Large intestine (tissue), 3 donors: ENCODE measurements at regions not wholly inside any gene's neighbourhood (a gene's known extent, or its start where the extent isn't known, plus 50 kb on each side); places are given as distances from the start of the nearest gene placed in this dataset.

Experiments
- DNase-seq, 2 donors: peaks; one replicate each; pipeline versions ENCODE4 v3.0.0 to v3.0.0-alpha.2; 2013
- H3K27ac ChIP-seq: one replicate; pipeline ENCODE4 v1.5.1; 2013; ENCODE audit warnings: low read length
- H3K27me3 ChIP-seq: 2 replicates; pipeline ENCODE4 v1.6.1; 2013; ENCODE audit warnings: low read length; ENCODE audit not compliant: control insufficient read depth, insufficient read depth
- H3K36me3 ChIP-seq: 2 replicates; pipeline ENCODE4 v1.6.1; 2013; ENCODE audit warnings: low read length; ENCODE audit not compliant: control insufficient read depth, insufficient read depth
- H3K4me1 ChIP-seq: one replicate; pipeline ENCODE4 v1.6.1; 2013; ENCODE audit warnings: low read length; ENCODE audit not compliant: control insufficient read depth, insufficient read depth
- H3K4me3 ChIP-seq: one replicate; pipeline ENCODE4 v1.5.1; 2013; ENCODE audit warnings: low read length
- H3K9me3 ChIP-seq: one replicate; pipeline ENCODE4 v1.6.1; 2013; ENCODE audit warnings: mild to moderate bottlenecking, low read depth, low read length, moderate library complexity; ENCODE audit not compliant: control insufficient read depth
- WGBS: methylation state at CpG from one replicate; pipeline ENCODE4 v1.1.5; 2013; ENCODE audit warnings: low lambda C conversion rate; ENCODE audit not compliant: insufficient coverage; 5-methylcytosine and 5-hydroxymethylcytosine counted together

DNA sequence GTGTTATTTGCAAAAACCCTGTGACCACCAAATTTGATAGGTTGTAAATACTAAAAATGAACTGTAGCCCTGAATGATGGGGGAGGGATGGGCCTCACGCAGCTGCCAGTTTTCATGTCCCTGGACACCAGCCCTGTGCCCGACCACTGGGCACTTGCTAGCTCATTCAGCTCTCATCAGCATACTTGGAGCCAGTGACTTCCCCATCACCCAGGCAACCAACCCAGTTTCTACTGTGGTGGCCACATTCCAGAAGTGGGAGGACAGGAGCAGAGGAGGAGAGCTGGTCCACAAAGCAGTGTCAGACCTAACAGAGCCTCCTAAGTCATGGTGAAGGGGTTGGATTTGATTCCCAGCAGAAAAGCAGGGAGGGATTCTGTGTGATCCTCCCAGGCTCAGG is 128.2 kb downstream of the CPEB2 start:
- no peaks in the 10 kb centered on the region for H3K4me1 ChIP-seq
- no peak overlapping the region for H3K4me3 ChIP-seq
- peaks cover 4% of the 10 kb centered on the region for H3K27me3 ChIP-seq

DNA sequence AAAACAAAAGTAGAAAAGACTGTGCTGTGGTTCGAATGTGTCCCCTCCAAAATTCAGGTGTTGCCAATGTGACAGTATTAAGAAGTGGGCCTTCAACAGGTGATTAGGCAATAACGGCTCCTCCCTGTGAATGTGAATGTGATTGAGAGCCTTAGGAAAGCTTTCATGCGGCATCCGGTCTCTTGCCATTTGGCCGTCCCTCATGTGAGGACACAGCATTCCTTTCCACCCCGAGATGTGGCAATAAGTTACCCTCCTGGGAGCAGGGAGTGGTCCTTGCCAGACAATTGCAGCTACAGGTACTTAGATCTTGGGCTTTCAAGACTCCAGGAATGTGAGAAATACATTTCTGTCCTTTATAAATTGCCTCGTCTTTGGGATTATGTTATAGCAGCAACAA is 129.3 kb downstream of the CPEB2 start:
- peaks cover 4% of the 10 kb centered on the region for H3K27me3 ChIP-seq
- H3K4me1 ChIP-seq, result no peaks in the 10 kb centered on the region
- no peaks in the 10 kb centered on the region for H3K9me3 ChIP-seq
- no peaks in the 10 kb centered on the region for H3K36me3 ChIP-seq
- DNase-seq, result no peak
- H3K4me3 ChIP-seq, result no peak overlapping the region
- no peak overlapping the region for H3K27ac ChIP-seq
- 68% methylated on average over 3 of the region's 7 CpGs for WGBS

More for the DNA sequence above, 128.2 kb downstream of the CPEB2 start:
- no peak overlapping the region for H3K27ac ChIP-seq
- no peaks in the 10 kb centered on the region for H3K36me3 ChIP-seq
- H3K9me3 ChIP-seq, result no peaks in the 10 kb centered on the region
- DNase-seq, result no peak
- WGBS, result no CpG with 5 or more reads among the region's 2 CpGs

GRCh38 chr4:15132739-15133138 is 130.5 kb downstream of the CPEB2 start:
- Histone ChIP-seq H3K27me3 (peaks cover 4% of the 10 kb centered on the region), H3K4me3 (no peak overlapping the region), H3K27ac (no peak overlapping the region), H3K36me3 (no peaks in the 10 kb centered on the region), H3K4me1 (no peaks in the 10 kb centered on the region), H3K9me3 (no peaks in the 10 kb centered on the region)
- DNase-seq, result no peak
- 75% methylated on average over 1 of the region's 4 CpGs for WGBS

- Histone ChIP-seq H3K4me3 (no peak overlapping the region), H3K27ac (no peak overlapping the region), H3K36me3 (no peaks in the 10 kb centered on the region), H3K27me3 (no peaks in the 10 kb centered on the region), H3K4me1 (no peaks in the 10 kb centered on the region), H3K9me3 (no peaks in the 10 kb centered on the region)
- no CpG with 5 or more reads among the region's 1 CpG for WGBS
- DNase-seq, result no peak
These were observed 137.3 kb downstream of the CPEB2 start for GRCh38 chr4:15139599-15139998.

DNA sequence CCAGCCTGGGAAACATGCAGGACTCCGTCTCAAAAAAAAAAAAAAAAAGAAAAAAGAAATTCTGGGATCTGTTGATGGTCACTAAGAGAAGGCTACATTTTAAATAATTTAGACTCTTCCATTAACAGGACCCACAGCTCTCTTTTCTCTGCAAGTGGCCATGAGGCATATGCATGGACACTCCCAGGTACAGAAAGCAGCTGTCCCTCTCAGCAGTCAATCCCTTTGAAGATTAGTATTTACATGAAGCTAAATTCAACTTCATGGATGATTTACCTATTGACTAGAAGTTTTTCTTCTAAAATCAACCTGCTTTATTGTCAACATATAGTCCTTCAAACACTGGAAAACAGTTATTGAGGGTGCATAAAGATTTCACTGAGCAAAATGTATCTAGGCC is 139.9 kb downstream of the CPEB2 start:
- H3K27ac ChIP-seq, result no peak overlapping the region
- H3K27me3 ChIP-seq, result no peaks in the 10 kb centered on the region
- no peaks in the 10 kb centered on the region for H3K4me1 ChIP-seq
- WGBS, result 100% methylated on average over 1 of the region's 1 CpG
- H3K4me3 ChIP-seq, result no peak overlapping the region
- H3K36me3 ChIP-seq, result no peaks in the 10 kb centered on the region
- no peaks in the 10 kb centered on the region for H3K9me3 ChIP-seq
- DNase-seq, result no peak

DNA sequence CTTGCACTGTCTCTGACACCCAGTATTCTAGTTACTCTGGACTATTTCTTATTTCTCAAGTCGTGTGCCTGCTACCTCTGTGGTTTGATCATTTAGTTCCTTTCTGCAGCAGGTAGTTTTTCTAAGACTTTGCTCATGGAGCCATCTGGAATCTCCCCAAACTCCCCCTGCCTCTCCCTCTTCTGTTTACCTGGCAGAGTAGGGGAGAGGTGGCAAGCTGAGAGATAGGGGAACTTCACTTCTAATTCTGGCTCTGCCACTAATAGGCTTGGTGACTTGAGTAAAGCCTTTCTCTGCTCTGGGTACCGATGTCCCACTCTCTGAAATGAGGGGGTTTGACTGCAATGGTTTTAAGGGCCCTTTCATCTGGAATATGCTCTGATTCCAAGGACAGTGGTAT is 141.3 kb downstream of the CPEB2 start:
- WGBS, result 83% methylated on average over 1 of the region's 2 CpGs
- Histone ChIP-seq H3K36me3 (no peaks in the 10 kb centered on the region), H3K9me3 (no peaks in the 10 kb centered on the region), H3K4me3 (no peak overlapping the region), H3K4me1 (no peaks in the 10 kb centered on the region), H3K27ac (no peak overlapping the region), H3K27me3 (no peaks in the 10 kb centered on the region)
- DNase-seq, result no peak

DNA sequence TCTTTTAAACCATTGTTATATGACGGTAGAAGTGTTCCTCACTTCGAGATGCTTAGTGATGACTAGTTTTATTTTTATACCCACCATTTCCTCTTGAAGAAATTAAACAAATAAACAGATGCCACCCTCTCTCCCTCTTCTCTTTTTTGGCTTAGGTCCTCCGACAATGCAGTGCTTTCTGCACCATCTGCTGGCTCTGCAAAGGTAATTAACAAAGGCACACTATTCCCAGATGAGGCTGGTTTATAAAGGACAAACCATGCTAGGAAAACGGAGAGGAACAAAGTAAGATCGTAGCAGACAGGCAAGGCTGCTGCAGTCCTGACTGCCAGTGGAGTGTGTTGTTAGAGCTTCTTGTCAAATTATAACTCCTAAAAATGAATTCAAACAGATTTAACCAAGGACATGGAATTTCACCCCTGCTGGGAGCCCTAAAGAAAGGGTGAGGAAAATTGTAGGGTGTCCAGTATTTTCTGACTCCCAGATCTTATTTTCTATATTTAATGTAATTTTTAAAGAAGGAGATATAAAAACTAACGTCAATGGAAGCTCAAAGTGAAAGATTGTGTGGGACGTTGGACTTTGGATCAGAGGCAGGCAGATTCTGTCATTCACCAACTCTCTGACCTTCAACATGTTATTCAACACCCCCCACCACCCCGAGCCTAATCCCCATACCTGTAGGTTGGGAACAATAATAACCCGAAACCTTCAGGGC is 142.1 kb downstream of the CPEB2 start:
- DNase-seq, result no peak
- no peak overlapping the region for H3K27ac ChIP-seq
- H3K9me3 ChIP-seq, result no peaks in the 10 kb centered on the region
- no peaks in the 10 kb centered on the region for H3K36me3 ChIP-seq
- no peak overlapping the region for H3K4me3 ChIP-seq
- 79% methylated on average over 4 of the region's 9 CpGs for WGBS
- H3K27me3 ChIP-seq, result no peaks in the 10 kb centered on the region
- H3K4me1 ChIP-seq, result no peaks in the 10 kb centered on the region

DNA sequence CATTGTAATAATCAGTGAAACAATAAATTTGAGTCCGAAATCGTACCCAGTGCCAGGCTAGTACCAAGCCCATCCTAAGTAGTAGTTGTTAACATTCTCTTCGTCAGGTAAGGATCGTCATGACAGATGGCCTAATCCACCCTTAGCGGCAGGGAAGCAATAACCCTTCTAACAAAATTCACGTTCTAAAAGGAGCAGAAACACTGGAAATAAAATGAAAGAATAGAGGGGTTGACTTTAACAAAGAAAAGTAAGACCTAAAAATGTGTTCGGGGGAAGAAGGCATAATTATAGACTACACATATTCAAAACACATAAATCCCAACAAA is 142.7 kb downstream of the CPEB2 start:
- 74% methylated on average over 3 of the region's 7 CpGs for WGBS
- H3K4me3 ChIP-seq, result no peak overlapping the region
- H3K27ac ChIP-seq, result no peak overlapping the region
- no peaks in the 10 kb centered on the region for H3K36me3 ChIP-seq
- H3K9me3 ChIP-seq, result no peaks in the 10 kb centered on the region
- no peak for DNase-seq
- no peaks in the 10 kb centered on the region for H3K4me1 ChIP-seq
- no peaks in the 10 kb centered on the region for H3K27me3 ChIP-seq

DNA sequence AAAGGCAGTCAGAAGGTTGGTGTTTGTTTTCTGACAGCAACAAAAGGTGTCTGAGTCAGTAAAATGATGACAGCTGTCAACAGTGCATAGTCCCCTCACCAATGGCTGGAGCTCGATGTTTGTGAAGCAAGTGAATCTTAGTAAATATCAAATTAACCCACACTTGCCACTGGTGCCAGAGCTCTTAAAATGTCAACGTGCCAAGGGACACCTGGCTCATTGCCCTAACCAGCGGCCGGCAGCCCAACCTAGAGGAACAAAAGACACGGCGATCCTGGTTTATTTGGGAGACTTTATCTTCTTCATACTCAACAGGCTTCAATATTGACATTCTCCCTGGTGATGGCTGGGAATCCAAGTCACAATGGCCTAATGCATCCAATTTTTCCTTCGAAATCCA is 143.4 kb downstream of the CPEB2 start:
- H3K9me3 ChIP-seq, result no peaks in the 10 kb centered on the region
- H3K4me3 ChIP-seq, result no peak overlapping the region
- no CpG with 5 or more reads among the region's 7 CpGs for WGBS
- no peak overlapping the region for H3K27ac ChIP-seq
- DNase-seq, result no peak
- H3K27me3 ChIP-seq, result no peaks in the 10 kb centered on the region
- no peaks in the 10 kb centered on the region for H3K36me3 ChIP-seq
- H3K4me1 ChIP-seq, result no peaks in the 10 kb centered on the region

DNA sequence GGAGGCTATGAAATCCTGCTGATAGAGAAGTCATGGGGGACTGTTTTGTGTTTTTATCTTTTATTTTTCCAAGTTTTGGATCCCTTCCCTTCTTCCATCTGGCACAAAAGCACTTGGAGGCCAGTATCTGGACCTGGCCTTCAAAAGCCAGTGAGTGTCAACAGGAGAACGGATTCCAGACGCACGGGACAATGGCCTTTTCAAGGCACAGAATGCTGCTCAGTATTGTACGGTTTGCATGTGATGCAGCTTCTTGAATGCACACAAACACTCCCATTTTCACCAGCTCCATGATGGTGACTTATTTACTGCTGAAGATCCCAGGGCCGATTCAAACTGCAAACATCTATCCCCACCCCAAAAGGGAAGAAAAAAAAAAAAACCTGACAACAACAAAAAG is 145.4 kb downstream of the CPEB2 start:
- Histone ChIP-seq H3K27me3 (no peaks in the 10 kb centered on the region), H3K9me3 (no peaks in the 10 kb centered on the region), H3K4me3 (no peak overlapping the region), H3K4me1 (no peaks in the 10 kb centered on the region), H3K36me3 (no peaks in the 10 kb centered on the region), H3K27ac (no peak overlapping the region)
- no CpG with 5 or more reads among the region's 5 CpGs for WGBS
- no peak for DNase-seq

DNA sequence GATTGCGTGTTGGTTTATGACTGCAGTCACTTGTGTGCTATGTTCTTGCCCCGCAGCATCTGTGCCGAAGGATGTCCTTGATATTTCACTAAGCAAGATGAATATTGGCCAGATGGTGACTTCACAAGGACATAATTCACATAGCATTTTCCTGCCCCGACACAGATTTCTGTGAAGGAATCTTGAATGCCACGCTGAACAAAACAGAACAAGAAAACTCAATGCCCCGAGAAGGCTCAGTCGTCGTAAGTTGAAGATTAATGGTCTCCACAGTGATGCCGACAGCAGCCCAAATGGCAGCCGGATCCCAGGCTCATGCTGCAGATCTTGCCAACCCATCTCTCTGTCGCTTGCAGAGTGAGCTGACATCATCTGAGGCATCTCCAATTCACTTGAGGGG is 145.9 kb downstream of the CPEB2 start:
- WGBS, result no CpG with 5 or more reads among the region's 11 CpGs
- no peak for DNase-seq
- no peak overlapping the region for H3K4me3 ChIP-seq
- no peaks in the 10 kb centered on the region for H3K9me3 ChIP-seq
- H3K36me3 ChIP-seq, result no peaks in the 10 kb centered on the region
- no peaks in the 10 kb centered on the region for H3K4me1 ChIP-seq
- H3K27me3 ChIP-seq, result no peaks in the 10 kb centered on the region
- no peak overlapping the region for H3K27ac ChIP-seq
